Urinary bladder (tissue), 3 donors: ENCODE measurements at regions not wholly inside any gene's neighbourhood (a gene's known extent, or its start where the extent isn't known, plus 50 kb on each side); places are given as distances from the start of the nearest gene placed in this dataset.
A peak's percentile ranks its signal among the peaks of the same experiment; 100 is the strongest.

Experiments
- DNase-seq: peaks from one replicate; pipeline ENCODE4 v3.0.0-alpha.2; 2015; ENCODE audit errors: extremely low spot score
- H3K27ac ChIP-seq: one replicate; pipeline ENCODE4 v1.5.1; 2013; ENCODE audit warnings: low read depth, mild to moderate bottlenecking, moderate library complexity
- H3K36me3 ChIP-seq: one replicate; pipeline ENCODE4 v1.6.1; 2013; ENCODE audit warnings: mild to moderate bottlenecking, moderate library complexity; ENCODE audit not compliant: insufficient read depth
- H3K4me1 ChIP-seq: one replicate; pipeline ENCODE4 v1.6.1; 2013; ENCODE audit warnings: mild to moderate bottlenecking, moderate library complexity; ENCODE audit not compliant: insufficient read depth
- H3K4me3 ChIP-seq: one replicate; pipeline ENCODE4 v1.5.1; 2013; ENCODE audit warnings: low read depth, low read length
- WGBS: extraction: QIAGEN DNeasy Blood & Tissue Kit; methylation state at CpG from one replicate; pipeline ENCODE4 v1.1.7; 2013; 5-methylcytosine and 5-hydroxymethylcytosine counted together
- donor health status: healthy with polysubstance abuse.
- donor health status: healthy.

DNA sequence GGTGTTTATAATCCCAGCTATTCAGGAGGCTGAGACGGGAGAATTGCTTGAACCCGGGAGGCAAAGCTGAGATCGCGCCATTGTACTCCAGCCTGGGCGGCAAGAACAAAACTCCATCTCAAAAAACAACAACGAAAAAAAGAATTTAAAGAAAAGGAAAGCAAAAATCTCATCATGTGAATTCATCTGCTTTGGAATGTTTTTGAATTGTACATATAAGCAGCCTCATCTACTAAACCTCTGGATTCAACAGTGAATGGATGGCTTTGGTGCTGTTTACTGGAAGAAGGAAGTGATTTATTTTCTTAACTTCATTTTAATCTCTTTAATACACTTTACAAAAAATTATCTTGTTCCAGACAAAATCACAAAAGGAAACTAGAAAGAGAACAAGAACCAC is 51.8 kb upstream of the PNRC1 start:
- Histone ChIP-seq H3K4me1 (no peaks in the 10 kb centered on the region), H3K36me3 (no peaks in the 10 kb centered on the region), H3K4me3 (no peak overlapping the region), H3K27ac (no peak overlapping the region)
- 95% methylated on average over 6 of the region's 6 CpGs for WGBS
- no peak for DNase-seq

DNA sequence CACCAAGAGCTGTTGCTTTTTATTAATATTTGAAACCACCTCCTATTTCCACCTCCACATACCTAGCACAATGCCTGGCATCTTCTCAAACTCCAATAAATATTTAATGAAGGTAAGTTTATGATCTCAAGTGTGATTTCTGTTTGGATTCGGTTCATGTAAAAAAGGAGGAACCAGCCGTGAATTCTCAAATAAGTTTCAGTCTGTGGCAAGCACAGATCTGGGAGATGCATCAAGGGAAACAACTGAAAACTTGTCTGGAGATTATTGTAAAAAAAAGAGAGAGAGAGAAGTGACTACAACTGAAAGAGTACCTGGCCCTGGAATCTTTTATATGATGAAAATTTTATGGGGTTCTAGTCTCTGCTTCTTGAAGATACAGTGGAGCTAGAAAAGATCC is 52.8 kb upstream of the PNRC1 start:
- H3K4me1 ChIP-seq = no peaks in the 10 kb centered on the region
- WGBS = 62% methylated on average over 2 of the region's 2 CpGs
- H3K4me3 ChIP-seq = no peak overlapping the region
- H3K27ac ChIP-seq = no peak overlapping the region
- no peak for DNase-seq
- no peaks in the 10 kb centered on the region for H3K36me3 ChIP-seq

DNA sequence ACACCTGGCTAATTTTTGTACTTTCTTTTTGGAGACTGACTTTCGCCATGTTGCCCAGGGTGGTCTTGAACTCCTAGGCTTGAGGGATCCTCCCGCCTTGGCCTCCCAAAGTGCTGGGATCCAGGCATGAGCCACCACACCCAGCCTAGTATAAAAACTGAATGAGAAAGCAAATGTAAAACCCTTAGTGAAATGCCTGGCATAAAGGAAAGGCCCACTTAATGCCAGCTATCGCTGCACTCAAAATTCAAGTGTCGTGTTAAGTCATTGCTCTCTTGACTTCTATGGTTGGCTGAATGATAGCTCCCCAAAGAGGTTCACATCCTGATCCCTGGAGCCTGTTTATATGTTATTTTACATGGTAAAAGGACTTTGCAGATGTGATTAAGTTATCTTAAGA is 54.4 kb upstream of the PNRC1 start:
- Histone ChIP-seq H3K4me1 (no peaks in the 10 kb centered on the region), H3K27ac (no peak overlapping the region), H3K36me3 (no peaks in the 10 kb centered on the region), H3K4me3 (no peak overlapping the region)
- WGBS = 98% methylated on average over 4 of the region's 4 CpGs
- DNase-seq = no peak

DNA sequence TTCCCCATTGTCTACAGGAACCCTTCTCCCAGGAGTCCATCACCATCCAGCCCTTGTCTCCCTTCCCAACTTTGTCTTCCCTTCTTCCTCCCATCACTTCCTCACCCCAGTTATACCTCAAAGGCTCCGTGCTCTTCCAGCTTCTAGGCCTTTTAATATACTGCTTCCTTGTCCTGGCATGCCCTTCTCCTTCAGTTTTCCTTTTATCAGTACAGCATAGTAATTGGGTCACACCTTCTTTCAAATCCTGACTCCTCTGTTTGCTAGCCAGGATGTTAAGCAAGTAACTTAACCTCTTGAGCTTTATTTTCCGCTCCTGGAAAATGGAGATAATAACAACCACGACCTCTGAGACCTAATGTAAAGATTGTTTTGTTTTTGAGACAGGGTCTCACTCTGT is 54.9 kb upstream of the PNRC1 start:
- no peak overlapping the region for H3K4me3 ChIP-seq
- no peak overlapping the region for H3K27ac ChIP-seq
- H3K4me1 ChIP-seq = no peaks in the 10 kb centered on the region
- H3K36me3 ChIP-seq = no peaks in the 10 kb centered on the region
- WGBS = 79% methylated on average over 3 of the region's 3 CpGs
- no peak for DNase-seq

DNA sequence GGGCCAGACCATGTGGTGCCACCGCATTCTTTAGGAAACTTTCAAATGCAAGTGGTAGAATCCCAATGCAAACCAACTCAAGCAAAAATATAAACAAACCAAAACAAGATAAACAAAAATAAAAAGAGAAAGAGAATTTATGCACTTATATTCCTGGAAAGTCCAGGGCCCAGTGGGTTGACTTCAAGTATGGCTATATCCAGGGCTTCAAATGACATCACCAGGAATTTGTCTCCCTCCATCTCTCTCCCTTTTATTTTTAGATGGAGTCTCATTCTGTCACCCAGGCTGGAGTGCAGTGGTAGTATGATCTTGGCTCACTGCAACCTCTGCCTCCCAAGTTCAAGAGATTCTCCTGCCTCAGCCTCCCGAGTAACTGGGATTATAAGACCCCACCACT is 56.1 kb upstream of the PNRC1 start:
- 75% methylated on average over 2 of the region's 2 CpGs for WGBS
- no peak overlapping the region for H3K4me3 ChIP-seq
- H3K27ac ChIP-seq = no peak overlapping the region
- H3K4me1 ChIP-seq = no peaks in the 10 kb centered on the region
- H3K36me3 ChIP-seq = no peaks in the 10 kb centered on the region
- no peak for DNase-seq

- Histone ChIP-seq H3K36me3 (no peaks in the 10 kb centered on the region), H3K27ac (no peak overlapping the region), H3K4me1 (no peaks in the 10 kb centered on the region), H3K4me3 (no peak overlapping the region)
- WGBS = 49% methylated on average over 4 of the region's 4 CpGs
- DNase-seq = no peak
These were observed 56.7 kb upstream of the PNRC1 start for GRCh38 chr6:89023591-89024441.

GRCh38 chr6:89022798-89023197 is 57.8 kb upstream of the PNRC1 start:
- no peak overlapping the region for H3K27ac ChIP-seq

GRCh38 chr6:89021629-89022028 is 58.2 kb upstream of the RNGTT start:
- no peaks in the 10 kb centered on the region for H3K4me1 ChIP-seq
- 70% methylated on average over 4 of the region's 4 CpGs for WGBS
- H3K36me3 ChIP-seq = no peaks in the 10 kb centered on the region
- no peak overlapping the region for H3K4me3 ChIP-seq
- no peak overlapping the region for H3K27ac ChIP-seq
- DNase-seq = no peak

More at GRCh38 chr6:89022798-89023197, 57.8 kb upstream of the PNRC1 start:
- H3K36me3 ChIP-seq = no peaks in the 10 kb centered on the region
- H3K4me3 ChIP-seq = no peak overlapping the region
- DNase-seq = peak; percentile 83
- no peaks in the 10 kb centered on the region for H3K4me1 ChIP-seq

DNA sequence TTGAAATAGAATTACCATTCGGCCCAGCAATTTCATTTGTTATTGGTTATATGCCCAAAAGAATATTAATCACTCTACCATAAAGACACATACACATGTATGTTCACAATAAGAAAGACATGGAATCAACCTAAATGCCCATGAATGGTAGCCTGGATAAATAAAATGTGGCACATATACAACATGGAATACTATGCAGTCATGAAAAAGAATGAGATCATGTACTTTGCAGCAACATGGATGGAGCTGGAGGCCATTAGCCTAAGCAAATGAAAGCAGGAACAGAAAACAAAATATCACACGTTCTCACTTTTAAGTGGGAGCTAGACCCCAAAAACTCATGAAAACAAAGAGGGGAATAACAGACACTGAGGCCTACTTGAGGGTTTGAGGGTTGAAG is 52.6 kb upstream of the RNGTT start:
- no peaks in the 10 kb centered on the region for H3K4me1 ChIP-seq
- no peak for DNase-seq
- no peak overlapping the region for H3K4me3 ChIP-seq
- H3K36me3 ChIP-seq = no peaks in the 10 kb centered on the region
- WGBS = 91% methylated on average over 2 of the region's 2 CpGs
- H3K27ac ChIP-seq = no peak overlapping the region

- Histone ChIP-seq H3K4me3 (no peak overlapping the region), H3K4me1 (no peaks in the 10 kb centered on the region), H3K36me3 (no peaks in the 10 kb centered on the region), H3K27ac (no peak overlapping the region)
- WGBS = 80% methylated on average over 5 of the region's 5 CpGs
- no peak for DNase-seq
These were observed 50.0 kb upstream of the RNGTT start for GRCh38 chr6:89013438-89013837.
